Keratinocyte (primary cell): ENCODE measurements at regions not wholly inside any gene's neighbourhood (a gene's known extent, or its start where the extent isn't known, plus 50 kb on each side); places are given as distances from the start of the nearest gene placed in this dataset.

Experiments
- CTCF ChIP-seq, 3 experiments: IDR thresholded peaks in 1 of 3; conservative IDR thresholded peaks in 1 of 3; optimal IDR thresholded peaks in 1 of 3; 2 replicates in 2 of 3; 3 replicates in 1 of 3; pipeline versions ENCODE3 to v1.5.1; 2011; ENCODE audit warnings: low read length in 3 of 3, mild to moderate bottlenecking in 3 of 3, moderate library complexity in 2 of 3, control low read depth in 1 of 3, inconsistent platforms in 1 of 3; ENCODE audit not compliant: insufficient read depth in 2 of 3; ENCODE audit errors: extremely low read depth in 1 of 3
- EZH2 ChIP-seq: IDR thresholded peaks from one replicate; pipeline ENCODE4 v1.6.1; 2012; ENCODE audit warnings: inconsistent platforms, mild to moderate bottlenecking, low read length, moderate library complexity

- TF ChIP-seq CTCF (optimal IDR thresholded peaks at IDR 0.05 in 1 of 3, IDR thresholded peaks at IDR 0.05 in 1 of 3, conservative IDR thresholded peaks at IDR 0.05 in 1 of 3; ENCODE audit: extremely low read depth in 1 of 3, insufficient read depth in 2 of 3, low read length in 3 of 3) = no peak
- no peak for TF ChIP-seq EZH2
These were observed 163.6 kb upstream of the ALKAL2 start for GRCh38 chr2:451495-451894.
